Osteoblast (primary cell): ENCODE measurements at regions not wholly inside any gene's neighbourhood (a gene's known extent, or its start where the extent isn't known, plus 50 kb on each side); places are given as distances from the start of the nearest gene placed in this dataset.

Experiments used
- DNase-seq: peaks from one replicate; pipeline ENCODE4 v3.0.0; 2011; ENCODE audit warnings: low spot score, mixed read lengths; ENCODE audit not compliant: insufficient read length; ENCODE audit errors: missing footprints
- H2AFZ ChIP-seq: 2 replicates; pipeline ENCODE4 v1.6.0; 2011; ENCODE audit warnings: mild to moderate bottlenecking, low read length
- H3K27ac ChIP-seq: 2 replicates; pipeline ENCODE4 v1.5.1; 2011; ENCODE audit warnings: mild to moderate bottlenecking, low read depth, low read length, moderate library complexity
- H3K27me3 ChIP-seq: 2 replicates; pipeline ENCODE4 v1.6.0; 2012; ENCODE audit warnings: mild to moderate bottlenecking, control low read depth, inconsistent platforms, low read length, moderate library complexity; ENCODE audit not compliant: insufficient read depth
- H3K36me3 ChIP-seq: 2 replicates; pipeline ENCODE4 v1.5.1; 2011; ENCODE audit warnings: mild to moderate bottlenecking, low read length, control low read depth, moderate library complexity; ENCODE audit not compliant: insufficient read depth
- H3K4me1 ChIP-seq: 2 replicates; pipeline ENCODE4 v1.5.1; 2011; ENCODE audit warnings: mild to moderate bottlenecking, low read length, control low read depth, moderate library complexity; ENCODE audit not compliant: insufficient read depth
- H3K4me2 ChIP-seq: 2 replicates; pipeline ENCODE4 v1.6.0; 2011; ENCODE audit warnings: mild to moderate bottlenecking, low read length; ENCODE audit not compliant: insufficient read depth
- H3K4me3 ChIP-seq: fragments of 200-600 bp; sonication (generic); 3 replicates; pipeline ENCODE4 v1.5.1; 2012; ENCODE audit warnings: mild to moderate bottlenecking, low read length, inconsistent platforms; ENCODE audit not compliant: insufficient read depth
- H3K79me2 ChIP-seq: 2 replicates; pipeline ENCODE4 v1.6.0; 2012; ENCODE audit warnings: mild to moderate bottlenecking, low read length, control low read depth, inconsistent platforms; ENCODE audit not compliant: insufficient read depth
- H3K9me3 ChIP-seq: 2 replicates; pipeline ENCODE4 v1.5.1; 2011; ENCODE audit warnings: low read depth, low read length, control low read depth
- H4K20me1 ChIP-seq: 2 replicates; pipeline ENCODE4 v1.6.0; 2012; ENCODE audit warnings: mild to moderate bottlenecking, low read length, control low read depth; ENCODE audit not compliant: insufficient read depth
- TF ChIP-seq, protein P1 (sequence below): IDR thresholded peaks from 2 replicates; pipeline ENCODE4 v1.5.1; 2011; ENCODE audit warnings: mild to moderate bottlenecking, low read depth, low read length, moderate library complexity; ENCODE audit errors: extremely low read depth

GRCh38 chr10:130662775-130663174 lies 526.6 kb downstream of the GLRX3 start:
- TF ChIP-seq, protein P1, sequence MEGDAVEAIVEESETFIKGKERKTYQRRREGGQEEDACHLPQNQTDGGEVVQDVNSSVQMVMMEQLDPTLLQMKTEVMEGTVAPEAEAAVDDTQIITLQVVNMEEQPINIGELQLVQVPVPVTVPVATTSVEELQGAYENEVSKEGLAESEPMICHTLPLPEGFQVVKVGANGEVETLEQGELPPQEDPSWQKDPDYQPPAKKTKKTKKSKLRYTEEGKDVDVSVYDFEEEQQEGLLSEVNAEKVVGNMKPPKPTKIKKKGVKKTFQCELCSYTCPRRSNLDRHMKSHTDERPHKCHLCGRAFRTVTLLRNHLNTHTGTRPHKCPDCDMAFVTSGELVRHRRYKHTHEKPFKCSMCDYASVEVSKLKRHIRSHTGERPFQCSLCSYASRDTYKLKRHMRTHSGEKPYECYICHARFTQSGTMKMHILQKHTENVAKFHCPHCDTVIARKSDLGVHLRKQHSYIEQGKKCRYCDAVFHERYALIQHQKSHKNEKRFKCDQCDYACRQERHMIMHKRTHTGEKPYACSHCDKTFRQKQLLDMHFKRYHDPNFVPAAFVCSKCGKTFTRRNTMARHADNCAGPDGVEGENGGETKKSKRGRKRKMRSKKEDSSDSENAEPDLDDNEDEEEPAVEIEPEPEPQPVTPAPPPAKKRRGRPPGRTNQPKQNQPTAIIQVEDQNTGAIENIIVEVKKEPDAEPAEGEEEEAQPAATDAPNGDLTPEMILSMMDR: no peak
- Histone ChIP-seq H4K20me1 (no peaks in the 10 kb centered on the region), H3K4me3 (no peak overlapping the region), H3K4me2 (no peak overlapping the region), H3K79me2 (no peaks in the 10 kb centered on the region), H3K27me3 (no peaks in the 10 kb centered on the region), H3K36me3 (no peaks in the 10 kb centered on the region), H3K4me1 (no peaks in the 10 kb centered on the region), H2AFZ (no peak overlapping the region), H3K9me3 (peaks cover 3% of the 10 kb centered on the region), H3K27ac (no peak overlapping the region)
- DNase-seq: no peak

DNA sequence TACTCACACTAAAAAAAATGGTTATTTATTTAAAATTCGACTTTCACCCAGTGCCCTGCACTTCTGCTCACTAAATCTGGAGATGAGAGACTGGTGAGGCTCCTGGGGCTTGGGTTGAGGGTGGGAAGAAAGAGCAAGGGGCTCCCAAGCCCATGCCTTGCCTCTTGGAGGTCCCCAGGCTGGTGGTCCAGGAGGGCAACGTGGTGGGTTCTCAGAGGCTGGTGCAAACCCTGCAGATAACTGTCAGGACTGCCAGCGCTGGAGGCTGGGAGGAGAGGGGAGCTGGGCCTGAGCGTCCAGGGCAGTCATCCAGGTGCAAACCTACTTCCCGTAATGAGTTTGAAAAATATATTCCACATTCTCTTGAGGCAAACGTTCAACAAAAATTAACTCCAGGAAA lies 528.3 kb downstream of the GLRX3 start:
- Histone ChIP-seq H3K4me3 (no peak overlapping the region), H4K20me1 (no peaks in the 10 kb centered on the region), H3K9me3 (peaks cover 10% of the 10 kb centered on the region), H3K4me1 (no peaks in the 10 kb centered on the region), H3K36me3 (no peaks in the 10 kb centered on the region), H2AFZ (no peak overlapping the region), H3K4me2 (no peak overlapping the region), H3K27ac (no peak overlapping the region), H3K79me2 (no peaks in the 10 kb centered on the region), H3K27me3 (no peaks in the 10 kb centered on the region)
- DNase-seq: no peak
- TF ChIP-seq, protein P1: no peak

DNA sequence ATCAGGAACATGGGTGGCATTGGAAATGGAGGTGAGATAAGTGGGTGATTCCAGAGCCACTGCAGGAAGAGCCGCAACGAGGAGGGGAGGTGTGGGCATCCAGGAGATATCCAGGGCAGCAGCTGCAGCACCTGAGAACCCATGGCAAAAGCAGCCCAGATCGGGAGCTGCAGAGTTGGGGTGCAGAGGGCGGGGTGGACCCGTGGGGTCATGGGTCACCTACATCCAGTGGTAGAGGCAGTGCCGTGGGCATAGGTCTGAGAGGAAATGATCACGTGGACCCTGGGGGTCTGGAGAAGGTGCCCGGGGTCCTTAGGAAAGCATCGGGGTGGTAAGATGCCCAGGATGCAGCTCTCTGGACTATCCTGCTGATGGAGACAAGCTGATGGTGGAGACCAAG lies 530.0 kb downstream of the GLRX3 start:
- Histone ChIP-seq H4K20me1 (no peaks in the 10 kb centered on the region), H3K4me1 (no peaks in the 10 kb centered on the region), H2AFZ (no peak overlapping the region), H3K79me2 (no peaks in the 10 kb centered on the region), H3K9me3 (peaks cover 10% of the 10 kb centered on the region), H3K27ac (no peak overlapping the region), H3K36me3 (no peaks in the 10 kb centered on the region), H3K27me3 (no peaks in the 10 kb centered on the region), H3K4me3 (no peak overlapping the region), H3K4me2 (no peak overlapping the region)
- TF ChIP-seq, protein P1: no peak
- DNase-seq: no peak

DNA sequence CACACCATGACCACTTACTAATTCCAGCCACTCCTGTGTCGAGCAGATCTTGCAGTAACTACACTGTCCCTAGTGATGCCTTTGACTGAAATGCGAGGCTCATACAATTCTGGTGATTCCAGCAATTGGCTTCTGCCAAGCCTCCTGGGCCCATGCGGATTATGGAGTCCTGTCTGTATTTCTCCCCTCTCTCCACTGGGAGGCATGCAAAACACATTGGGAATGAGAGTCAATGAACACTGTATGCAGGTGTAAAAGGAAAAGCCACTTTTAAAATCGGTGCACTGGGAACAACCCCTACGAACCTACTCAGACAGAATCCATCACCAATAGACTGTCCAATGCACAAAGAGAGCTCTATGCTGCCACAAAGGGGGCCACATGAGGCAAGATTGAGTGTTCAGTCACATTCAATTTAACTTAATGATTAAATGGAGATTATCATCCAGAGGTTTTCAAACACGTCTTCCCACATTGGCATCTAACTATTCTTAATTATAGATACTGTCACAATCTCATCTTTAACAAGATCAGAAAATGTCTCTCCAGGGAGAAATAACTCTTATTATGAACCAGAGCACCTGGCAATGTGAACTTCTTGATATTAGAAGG lies 550.6 kb downstream of the GLRX3 start:
- Histone ChIP-seq H3K4me3 (no peak overlapping the region), H2AFZ (no peak overlapping the region), H3K79me2 (no peaks in the 10 kb centered on the region), H3K4me1 (no peaks in the 10 kb centered on the region), H3K27ac (no peak overlapping the region), H3K9me3 (no peaks in the 10 kb centered on the region), H3K27me3 (no peaks in the 10 kb centered on the region), H3K4me2 (no peak overlapping the region), H4K20me1 (no peaks in the 10 kb centered on the region), H3K36me3 (no peaks in the 10 kb centered on the region)
- DNase-seq: no peak
- TF ChIP-seq, protein P1: no peak
